ENCODE measurements at regions not wholly inside any gene's neighbourhood (a gene's known extent, or its start where the extent isn't known, plus 50 kb on each side); places are given as distances from the start of the nearest gene placed in this dataset.

- DNase-seq (ENCODE audit: extremely low read depth in 1 of 4, low spot score in 3 of 4) = no peak
- 6% methylated on average over 1 of the region's 1 CpG for WGBS (ENCODE audit: insufficient coverage, low coverage, missing lambda C conversion rate)
- Histone ChIP-seq H3K36me3 (ENCODE audit: control insufficient read depth, insufficient read depth, low read length) (no peaks in the 10 kb centered on the region), H3K9me3 (replicated peaks; ENCODE audit: control insufficient read depth, insufficient read depth, low read depth, low read length) (no peaks in the 10 kb centered on the region), H3K9me1 (ENCODE audit: control insufficient read depth, insufficient read depth, low read length) (no peaks in the 10 kb centered on the region), H3K4me1 (replicated peaks in 1 of 2; ENCODE audit: control insufficient read depth in 2 of 2, insufficient read depth in 2 of 2, low read length in 2 of 2) (no peaks in the 10 kb centered on the region), H3K9ac (ENCODE audit: insufficient read depth in 1 of 2, low read depth in 2 of 2, low read length in 2 of 2) (no peak overlapping the region), H4K20me1 (replicated peaks; ENCODE audit: control insufficient read depth, insufficient read depth, low read length) (no peaks in the 10 kb centered on the region), H3K4me2 (ENCODE audit: insufficient read depth, low read length) (no peak overlapping the region), H3K4me3 (no peak overlapping the region), H3K27me3 (ENCODE audit: control insufficient read depth in 2 of 2, insufficient read depth in 2 of 2, low read length in 2 of 2) (no peaks in the 10 kb centered on the region), H3K79me2 (ENCODE audit: control insufficient read depth, insufficient read depth, low read length) (no peaks in the 10 kb centered on the region), H3K27ac (ENCODE audit: extremely low read depth, low read depth, low read length) (no peak overlapping the region), H2AFZ (ENCODE audit: low read depth, low read length) (no peak overlapping the region)
- no peak for TF ChIP-seq RNF219 (CRISPR knock-in tag; IDR thresholded peaks at IDR 0.05)
- no peak for TF ChIP-seq NFIX (CRISPR knock-in tag; IDR thresholded peaks at IDR 0.05; ENCODE audit: low read depth)
- no peak for TF ChIP-seq FOXP1 (CRISPR knock-in tag; IDR thresholded peaks at IDR 0.05)
- TF ChIP-seq ZNF830 (CRISPR knock-in tag; IDR thresholded peaks at IDR 0.05) = no peak
- no peak for TF ChIP-seq HNRNPL (IDR thresholded peaks at IDR 0.05; ENCODE audit: low read depth, low read length)
- TF ChIP-seq RFX7 (CRISPR knock-in tag; IDR thresholded peaks at IDR 0.05) = no peak
- no peak for TF ChIP-seq CREB3L1 (IDR thresholded peaks at IDR 0.05; ENCODE audit: borderline replicate concordance, low read depth)
- no peak for TF ChIP-seq ZNF592 (IDR thresholded peaks at IDR 0.05)
- TF ChIP-seq TBL1XR1 (IDR thresholded peaks at IDR 0.05; ENCODE audit: low read length in 2 of 2) = no peak
- no peak for TF ChIP-seq IFI16 (CRISPR knock-in tag; IDR thresholded peaks at IDR 0.05)
- no peak for TF ChIP-seq ZNF224 (CRISPR knock-in tag; IDR thresholded peaks at IDR 0.05)
- TF ChIP-seq ZNF41 (CRISPR knock-in tag; conservative IDR thresholded peaks at IDR 0.05) = no peak
- TF ChIP-seq MAZ (CRISPR knock-in tag; conservative IDR thresholded peaks at IDR 0.05 in 1 of 2, IDR thresholded peaks at IDR 0.05 in 1 of 2) = no peak
- no peak for ATAC-seq
- intact Hi-C loops (cut with micrococcal nuclease) (no loop called here), in situ Hi-C loops (cut with MboI) (no loop called here)
- ChIA-PET CTCF (ENCODE audit: low intra/inter-chr PET ratio) (no interaction called here), POLR2A (no interaction called here)
- no peak for FAIRE-seq
- no TSS peak for BruUV-seq (replicated peaks)
Observed at GRCh38 chr11:96758957-96759356, 369.1 kb downstream of the JRKL start.

All from K562 (cell line).